ENCODE measurements at regions not wholly inside any gene's neighbourhood (a gene's known extent, or its start where the extent isn't known, plus 50 kb on each side); places are given as distances from the start of the nearest gene placed in this dataset.

DNA sequence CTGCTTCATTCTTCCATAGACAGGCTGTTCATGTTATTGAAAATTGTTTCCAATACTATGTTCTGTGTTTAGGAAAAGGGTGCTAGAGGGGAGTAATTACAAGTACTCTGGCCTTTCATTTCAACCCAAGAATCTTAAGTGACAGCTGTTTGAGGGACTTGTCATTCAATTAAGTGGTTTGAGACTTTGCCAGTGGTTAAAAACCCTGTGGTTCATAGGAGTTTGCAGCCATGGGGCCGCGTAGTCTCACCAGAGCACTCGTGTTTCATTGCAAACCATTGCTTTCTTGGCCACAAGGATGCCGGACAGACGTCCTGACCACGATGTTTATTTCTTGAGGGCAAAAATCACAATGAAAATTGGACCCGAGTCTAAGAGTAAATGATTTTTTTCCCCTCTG is 248.8 kb downstream of the NNT start:
- DNase-seq, result no peak
- WGBS, 2 donors, result 76 to 78% methylated on average over 7 of the region's 7 CpGs
- no peak overlapping the region for H3K27ac ChIP-seq
- intact Hi-C loops (cut with DNase I), result no loop called here
- H3K27me3 ChIP-seq, result no peaks in the 10 kb centered on the region
- H3K4me1 ChIP-seq, result peaks cover 5 to 23% (median 12%) of the 10 kb centered on the region in 3 donors
- no peak for FAIRE-seq
- TF ChIP-seq, protein P1, sequence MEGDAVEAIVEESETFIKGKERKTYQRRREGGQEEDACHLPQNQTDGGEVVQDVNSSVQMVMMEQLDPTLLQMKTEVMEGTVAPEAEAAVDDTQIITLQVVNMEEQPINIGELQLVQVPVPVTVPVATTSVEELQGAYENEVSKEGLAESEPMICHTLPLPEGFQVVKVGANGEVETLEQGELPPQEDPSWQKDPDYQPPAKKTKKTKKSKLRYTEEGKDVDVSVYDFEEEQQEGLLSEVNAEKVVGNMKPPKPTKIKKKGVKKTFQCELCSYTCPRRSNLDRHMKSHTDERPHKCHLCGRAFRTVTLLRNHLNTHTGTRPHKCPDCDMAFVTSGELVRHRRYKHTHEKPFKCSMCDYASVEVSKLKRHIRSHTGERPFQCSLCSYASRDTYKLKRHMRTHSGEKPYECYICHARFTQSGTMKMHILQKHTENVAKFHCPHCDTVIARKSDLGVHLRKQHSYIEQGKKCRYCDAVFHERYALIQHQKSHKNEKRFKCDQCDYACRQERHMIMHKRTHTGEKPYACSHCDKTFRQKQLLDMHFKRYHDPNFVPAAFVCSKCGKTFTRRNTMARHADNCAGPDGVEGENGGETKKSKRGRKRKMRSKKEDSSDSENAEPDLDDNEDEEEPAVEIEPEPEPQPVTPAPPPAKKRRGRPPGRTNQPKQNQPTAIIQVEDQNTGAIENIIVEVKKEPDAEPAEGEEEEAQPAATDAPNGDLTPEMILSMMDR (IDR thresholded peaks at IDR 0.05), result no peak
- no peak for ATAC-seq
- no peak overlapping the region for H3K4me3 ChIP-seq
- no peaks in the 10 kb centered on the region for H3K36me3 ChIP-seq
- no peaks in the 10 kb centered on the region for H3K9me3 ChIP-seq

DNA sequence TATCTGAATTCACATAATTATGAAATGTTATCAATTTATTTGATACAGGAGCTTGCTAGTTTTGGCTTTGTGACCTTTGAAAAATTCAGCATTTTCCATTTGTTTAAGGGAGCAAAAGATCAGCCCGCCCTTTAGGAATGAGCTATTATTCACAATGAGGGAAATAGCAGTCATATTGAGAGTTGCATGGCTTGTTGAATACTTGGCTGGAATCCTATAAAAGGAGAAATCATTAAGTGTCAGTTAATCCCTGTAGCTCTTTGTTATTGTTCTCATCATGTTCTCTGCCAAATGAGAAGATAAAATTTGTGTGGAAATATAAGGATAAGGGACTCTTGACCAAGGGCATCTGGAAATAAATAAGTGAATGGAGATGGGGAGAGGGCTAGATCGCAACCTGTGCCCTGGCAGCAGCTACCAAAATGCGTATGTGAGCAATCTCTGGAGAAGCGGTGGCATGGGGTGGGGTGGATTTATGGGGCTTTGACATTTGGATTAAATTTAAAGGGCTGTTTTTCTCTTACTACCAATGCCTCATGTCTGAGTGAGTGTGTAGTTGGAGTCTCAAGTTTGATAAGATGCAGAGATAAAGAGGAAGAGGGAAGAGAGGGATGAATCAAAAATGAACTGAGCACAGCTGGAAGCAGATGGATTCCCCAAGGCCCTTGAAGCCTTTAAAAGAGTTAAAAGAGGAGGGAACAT is 237.6 kb downstream of the NNT start:
- DNase-seq, result no peak
- 87% methylated on average over 4 of the region's 4 CpGs for WGBS, 2 donors
- Histone ChIP-seq H3K27me3 (no peaks in the 10 kb centered on the region), H3K4me1 (no peaks in the 10 kb centered on the region), H3K4me3 (no peak overlapping the region), H3K27ac (no peak overlapping the region), H3K36me3 (no peaks in the 10 kb centered on the region), H3K9me3 (peaks cover 0 to 3% (median 0%) of the 10 kb centered on the region in 4 donors)
- FAIRE-seq, result no peak
- intact Hi-C loops (cut with DNase I), result no loop called here
- TF ChIP-seq, protein P1 (IDR thresholded peaks at IDR 0.05), result no peak
- ATAC-seq, result no peak

DNA sequence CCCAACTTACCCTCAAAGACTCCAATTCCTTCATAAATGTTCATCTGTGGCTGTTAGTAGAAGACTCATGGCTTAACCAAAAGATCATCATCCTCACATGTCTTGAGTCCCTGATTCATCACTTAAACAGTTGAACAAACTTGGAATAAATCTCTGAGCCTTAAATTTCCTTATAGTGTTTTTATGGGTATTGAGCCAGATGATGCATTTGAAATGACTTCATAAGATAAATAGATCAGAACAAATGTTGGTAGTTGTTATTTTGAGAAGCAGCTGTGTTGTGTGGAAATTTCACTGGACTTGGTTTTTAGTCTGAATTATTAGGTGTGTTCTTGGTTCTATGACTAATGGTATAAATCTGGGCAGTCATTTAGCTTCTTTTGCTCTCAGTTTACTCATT is 236.2 kb downstream of the NNT start:
- intact Hi-C loops (cut with DNase I), result no loop called here
- ATAC-seq (no peak), FAIRE-seq (no peak), DNase-seq (no peak)
- no peaks in the 10 kb centered on the region for H3K27me3 ChIP-seq
- no peaks in the 10 kb centered on the region for H3K36me3 ChIP-seq
- TF ChIP-seq, protein P1 (IDR thresholded peaks at IDR 0.05), result no peak
- peaks cover 0 to 3% (median 0%) of the 10 kb centered on the region in 4 donors for H3K9me3 ChIP-seq
- no peak overlapping the region for H3K4me3 ChIP-seq
- H3K4me1 ChIP-seq, result no peaks in the 10 kb centered on the region
- H3K27ac ChIP-seq, result no peak overlapping the region

DNA sequence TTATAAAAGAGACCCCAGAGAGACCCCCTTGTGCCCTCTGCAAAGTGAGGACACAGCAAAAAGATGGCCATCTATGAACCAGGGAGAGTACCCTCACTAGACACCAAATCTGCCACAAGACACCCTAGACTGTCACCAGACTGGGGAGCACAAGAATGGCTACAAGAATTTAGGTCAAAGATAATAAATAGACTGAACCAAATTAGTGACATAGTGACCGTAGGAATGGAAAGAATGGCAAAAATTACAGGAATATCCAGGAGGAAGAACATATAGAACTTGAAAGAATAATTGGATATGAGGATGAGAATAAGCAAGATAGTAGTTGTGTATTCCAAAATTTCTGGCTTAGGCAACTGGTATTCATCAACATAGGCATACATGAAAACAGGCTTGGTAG is 235.0 kb downstream of the NNT start:
- no peak overlapping the region for H3K4me3 ChIP-seq
- no peaks in the 10 kb centered on the region for H3K36me3 ChIP-seq
- no peak for DNase-seq
- peaks cover 0 to 3% (median 0%) of the 10 kb centered on the region in 4 donors for H3K9me3 ChIP-seq
- intact Hi-C loops (cut with DNase I), result no loop called here
- TF ChIP-seq, protein P1 (IDR thresholded peaks at IDR 0.05), result no peak
- no peaks in the 10 kb centered on the region for H3K27me3 ChIP-seq
- no peak overlapping the region for H3K27ac ChIP-seq
- FAIRE-seq, result no peak
- ATAC-seq, result no peak
- H3K4me1 ChIP-seq, result no peaks in the 10 kb centered on the region
- 76 to 81% methylated on average over 1 of the region's 1 CpG for WGBS, 2 donors

DNA sequence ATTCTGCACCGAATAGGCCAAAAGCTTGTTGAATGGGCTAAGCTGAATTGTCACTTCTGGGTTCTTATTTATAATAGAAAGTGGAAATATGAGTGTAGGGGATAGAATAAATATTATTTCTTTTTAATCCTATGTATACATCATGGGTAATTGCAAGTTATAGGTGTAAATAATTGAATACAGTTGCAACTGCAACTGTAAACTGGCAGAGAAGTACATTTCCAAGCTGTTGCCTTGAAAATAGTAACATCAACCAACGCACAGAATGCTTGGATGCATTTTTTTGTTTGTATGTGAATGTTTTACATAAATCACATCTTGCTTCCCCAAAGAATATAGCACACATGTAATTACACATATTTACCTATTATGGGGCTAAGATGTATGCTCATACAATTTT is 234.1 kb downstream of the NNT start:
- DNase-seq, result no peak
- Histone ChIP-seq H3K4me1 (no peaks in the 10 kb centered on the region), H3K27ac (no peak overlapping the region), H3K4me3 (no peak overlapping the region), H3K9me3 (peaks cover 0 to 3% (median 0%) of the 10 kb centered on the region in 4 donors), H3K36me3 (no peaks in the 10 kb centered on the region), H3K27me3 (no peaks in the 10 kb centered on the region)
- TF ChIP-seq, protein P1 (IDR thresholded peaks at IDR 0.05), result no peak
- intact Hi-C loops (cut with DNase I), result no loop called here
- FAIRE-seq, result no peak
- ATAC-seq, result no peak
- WGBS, 2 donors, result 56 to 77% methylated on average over 2 of the region's 2 CpGs
